Dedifferentiated amniotic fluid mesenchymal stem cell (primary cell): ENCODE measurements at regions not wholly inside any gene's neighbourhood (a gene's known extent, or its start where the extent isn't known, plus 50 kb on each side); places are given as distances from the start of the nearest gene placed in this dataset.
"Not testable (repeated sequence)": the region's sequence is repeated elsewhere in the genome, so short reads cannot be mapped to it uniquely, and the experiment has no call there.

Experiments used
- DNase-seq: peaks from one replicate; pipeline ENCODE4 v3.0.0-alpha.2; 2016; ENCODE audit errors: extremely low spot score

GRCh38 chr9:81811688-81812087, 116.5 kb upstream of the SPATA31D4 start:
- not testable (repeated sequence) for DNase-seq

GRCh38 chr9:81814401-81814793, 113.8 kb upstream of the SPATA31D4 start:
- no peak for DNase-seq

GRCh38 chr9:81814794-81815464, 113.3 kb upstream of the SPATA31D4 start:
- DNase-seq: no peak

- DNase-seq: no peak
Measured at GRCh38 chr9:81815781-81816180, 112.4 kb upstream of the SPATA31D4 start.

GRCh38 chr9:81819155-81819554, 109.1 kb upstream of the SPATA31D4 start:
- no peak for DNase-seq

- DNase-seq: peak; percentile 62
Measured at GRCh38 chr9:81819859-81820546, 108.2 kb upstream of the SPATA31D4 start.

GRCh38 chr9:81822301-81822865, 105.8 kb upstream of the SPATA31D4 start:
- DNase-seq: no peak

- no peak for DNase-seq
Measured at GRCh38 chr9:81822967-81823366, 105.3 kb upstream of the SPATA31D4 start.

- DNase-seq: no peak
Measured at GRCh38 chr9:81823672-81824554, 104.3 kb upstream of the SPATA31D4 start.

GRCh38 chr9:81824802-81825730, 103.2 kb upstream of the SPATA31D4 start:
- DNase-seq: no peak

GRCh38 chr9:81825846-81826516, 102.2 kb upstream of the SPATA31D4 start:
- no peak for DNase-seq

GRCh38 chr9:81826517-81826906, 101.7 kb upstream of the SPATA31D4 start:
- DNase-seq: no peak

- DNase-seq: no peak
Measured at GRCh38 chr9:81827616-81828296, 100.5 kb upstream of the SPATA31D4 start.

GRCh38 chr9:81829195-81829882, 98.9 kb upstream of the SPATA31D4 start:
- no peak for DNase-seq

- not testable (repeated sequence) for DNase-seq
Measured at GRCh38 chr9:81830431-81830830, 97.8 kb upstream of the SPATA31D4 start.

- DNase-seq: no peak
Measured at GRCh38 chr9:81832571-81833285, 95.5 kb upstream of the SPATA31D4 start.

- no peak for DNase-seq
Measured at GRCh38 chr9:81833563-81834345, 94.5 kb upstream of the SPATA31D4 start.

- DNase-seq: no peak
Measured at GRCh38 chr9:81841333-81841732, 86.9 kb upstream of the SPATA31D4 start.
